Epithelial cell of proximal tubule (primary cell): ENCODE measurements at regions not wholly inside any gene's neighbourhood (a gene's known extent, or its start where the extent isn't known, plus 50 kb on each side); places are given as distances from the start of the nearest gene placed in this dataset.
"Not testable (repeated sequence)": the region's sequence is repeated elsewhere in the genome, so short reads cannot be mapped to it uniquely, and the experiment has no call there.

Experiments
- DNase-seq: peaks from one replicate; pipeline ENCODE4 v3.0.0-alpha.2; 2011; ENCODE audit warnings: low read depth
- H3K4me3 ChIP-seq: 2 replicates; pipeline ENCODE4 v1.5.1; 2011; ENCODE audit warnings: low read depth, mild to moderate bottlenecking, low read length
- CTCF ChIP-seq: conservative IDR thresholded peaks from 2 replicates; pipeline ENCODE4 v1.5.1; 2012; ENCODE audit warnings: low read depth, mild to moderate bottlenecking, low read length

DNA sequence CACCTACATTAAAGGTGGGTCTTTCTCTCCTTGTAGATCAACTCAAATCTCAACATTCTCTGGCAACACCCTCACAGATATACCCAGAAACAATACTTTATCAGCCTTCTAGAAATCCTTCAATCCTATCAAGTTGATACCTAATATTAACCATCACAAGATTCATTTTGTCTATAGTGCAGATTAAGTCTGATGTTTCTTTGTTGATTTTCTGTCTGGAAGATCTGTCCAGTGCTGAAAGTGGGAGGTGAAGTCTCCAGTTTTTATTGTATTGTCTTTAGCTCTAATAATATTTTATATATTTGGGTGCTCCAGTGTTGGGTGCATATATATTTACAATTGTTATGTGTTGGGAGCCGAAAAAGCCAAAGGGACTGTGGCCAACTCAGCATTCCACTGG lies 493.9 kb upstream of the ADGRB3 start:
- DNase-seq = no peak
- TF ChIP-seq CTCF = no peak
- H3K4me3 ChIP-seq = no peak overlapping the region

- DNase-seq = no peak
- H3K4me3 ChIP-seq = no peak overlapping the region
- TF ChIP-seq CTCF = no peak
Observed at GRCh38 chr6:68139130-68139529, 496.0 kb upstream of the ADGRB3 start.

GRCh38 chr6:68134796-68135195 lies 500.3 kb upstream of the ADGRB3 start:
- no peak overlapping the region for H3K4me3 ChIP-seq
- no peak for TF ChIP-seq CTCF
- no peak for DNase-seq

GRCh38 chr6:68128211-68128610 lies 506.9 kb upstream of the ADGRB3 start:
- no peak overlapping the region for H3K4me3 ChIP-seq
- DNase-seq = no peak
- no peak for TF ChIP-seq CTCF

GRCh38 chr6:68127074-68127473 lies 508.0 kb upstream of the ADGRB3 start:
- H3K4me3 ChIP-seq = no peak overlapping the region
- no peak for DNase-seq
- no peak for TF ChIP-seq CTCF

DNA sequence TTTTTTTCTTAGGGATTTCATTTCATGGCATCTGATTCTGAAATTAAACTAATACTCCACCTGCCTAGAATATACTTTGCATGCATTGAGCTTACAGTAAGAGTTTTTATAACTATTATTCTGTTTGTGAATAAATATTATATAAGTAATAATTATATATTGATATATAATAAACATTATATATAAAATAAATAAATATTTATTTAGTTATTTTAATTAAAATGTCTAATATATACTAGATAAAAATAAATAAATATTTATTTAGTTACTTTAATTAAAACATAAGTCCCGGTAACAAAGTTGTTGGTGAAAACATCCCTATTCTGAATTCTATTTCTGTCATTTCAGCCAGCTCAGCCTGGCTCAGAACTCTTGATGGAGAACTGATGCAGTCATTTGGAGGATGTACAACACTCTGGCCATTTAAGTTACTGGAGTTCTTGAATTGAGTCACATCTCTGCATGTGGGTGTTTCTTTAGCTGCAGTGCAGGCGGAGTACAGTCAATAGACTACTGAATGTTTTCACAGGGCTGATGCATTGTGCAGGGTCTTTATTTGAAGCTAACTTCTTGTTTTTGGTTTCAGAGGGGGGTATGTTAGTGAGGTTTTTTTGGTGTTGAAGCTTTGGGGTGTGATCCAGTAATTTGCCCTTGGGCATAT lies 508.9 kb upstream of the ADGRB3 start:
- no peak overlapping the region for H3K4me3 ChIP-seq
- no peak for DNase-seq
- no peak for TF ChIP-seq CTCF

- H3K4me3 ChIP-seq, DNase-seq: not testable (repeated sequence)
Observed at GRCh38 chr6:68122975-68123374, 512.1 kb upstream of the ADGRB3 start.
